Kidney (tissue), 13 donors: ENCODE measurements at regions not wholly inside any gene's neighbourhood (a gene's known extent, or its start where the extent isn't known, plus 50 kb on each side); places are given as distances from the start of the nearest gene placed in this dataset.
A peak's percentile ranks its signal among the peaks of the same experiment; 100 is the strongest.

Experiments used
- DNase-seq, 5 donors: peaks; one replicate each; pipeline ENCODE4 v3.0.0-alpha.2; 2013 to 2020
- FAIRE-seq: peaks from 2 replicates; lab custom pipeline; 2012; peaks lifted over from hg19 to GRCh38; lab: Jason Lieb, UNC
- H3K27ac ChIP-seq, 2 donors: one replicate each; pipeline ENCODE4 v1.7.0; 2013; ENCODE audit warnings: low read depth in 2 of 2, low read length in 2 of 2, inconsistent platforms in 1 of 2
- H3K27me3 ChIP-seq: one replicate; pipeline ENCODE4 v1.7.1; 2013; ENCODE audit warnings: low read length, inconsistent platforms; ENCODE audit not compliant: control insufficient read depth, insufficient read depth
- H3K36me3 ChIP-seq, 3 donors: one replicate each; pipeline versions ENCODE4 v1.7.0 to v1.7.1; 2013; ENCODE audit warnings: low read length in 3 of 3, control low read depth in 1 of 3, inconsistent platforms in 1 of 3; ENCODE audit not compliant: insufficient read depth in 3 of 3, control insufficient read depth in 2 of 3
- H3K4me1 ChIP-seq, 3 donors: one replicate each; pipeline versions ENCODE4 v1.7.0 to v1.7.1; 2013; ENCODE audit warnings: low read length in 3 of 3, inconsistent platforms in 1 of 3, low read depth in 1 of 3; ENCODE audit not compliant: control insufficient read depth in 2 of 3, insufficient read depth in 2 of 3
- H3K4me3 ChIP-seq, 3 donors: one replicate each; pipeline versions ENCODE4 v1.7.0 to v1.8.1; 2013; ENCODE audit warnings: low read length in 3 of 3, control low read depth in 1 of 3, inconsistent platforms in 1 of 3
- H3K9ac ChIP-seq, 3 donors: one replicate each; pipeline versions ENCODE4 v1.7.0 to v1.7.1; 2013; ENCODE audit warnings: low read length in 3 of 3, control low read depth in 1 of 3, inconsistent platforms in 1 of 3
- H3K9me3 ChIP-seq, 3 donors: one replicate each; pipeline versions ENCODE4 v1.7.0 to v1.7.1; 2013; ENCODE audit warnings: low read length in 3 of 3, control low read depth in 1 of 3, inconsistent platforms in 1 of 3; ENCODE audit not compliant: control insufficient read depth in 2 of 3, insufficient read depth in 1 of 3
- intact Hi-C: fragments of 100-400 bp; cut with DNase I; formaldehyde crosslinking; loops from one replicate; pipeline ENCODE4 v1.11.1; 2022
- TF ChIP-seq, protein P1 (sequence below): IDR thresholded peaks from 3 replicates; pipeline ENCODE4 v1.5.1; 2012; ENCODE audit warnings: mild to moderate bottlenecking, moderate library complexity, borderline replicate concordance; ENCODE audit not compliant: insufficient read depth; ENCODE audit errors: extremely low read depth
- donor health status: control.
- donor health status: control.
- donor health status: control.
- donor health status: control.
- donor health status: control.
- donor health status: DM: yes; HTN: yes; CAD: no.
- donor health status: Normal renal cell carcinoma (clear cell type).

- no peak for FAIRE-seq
- TF ChIP-seq, protein P1, sequence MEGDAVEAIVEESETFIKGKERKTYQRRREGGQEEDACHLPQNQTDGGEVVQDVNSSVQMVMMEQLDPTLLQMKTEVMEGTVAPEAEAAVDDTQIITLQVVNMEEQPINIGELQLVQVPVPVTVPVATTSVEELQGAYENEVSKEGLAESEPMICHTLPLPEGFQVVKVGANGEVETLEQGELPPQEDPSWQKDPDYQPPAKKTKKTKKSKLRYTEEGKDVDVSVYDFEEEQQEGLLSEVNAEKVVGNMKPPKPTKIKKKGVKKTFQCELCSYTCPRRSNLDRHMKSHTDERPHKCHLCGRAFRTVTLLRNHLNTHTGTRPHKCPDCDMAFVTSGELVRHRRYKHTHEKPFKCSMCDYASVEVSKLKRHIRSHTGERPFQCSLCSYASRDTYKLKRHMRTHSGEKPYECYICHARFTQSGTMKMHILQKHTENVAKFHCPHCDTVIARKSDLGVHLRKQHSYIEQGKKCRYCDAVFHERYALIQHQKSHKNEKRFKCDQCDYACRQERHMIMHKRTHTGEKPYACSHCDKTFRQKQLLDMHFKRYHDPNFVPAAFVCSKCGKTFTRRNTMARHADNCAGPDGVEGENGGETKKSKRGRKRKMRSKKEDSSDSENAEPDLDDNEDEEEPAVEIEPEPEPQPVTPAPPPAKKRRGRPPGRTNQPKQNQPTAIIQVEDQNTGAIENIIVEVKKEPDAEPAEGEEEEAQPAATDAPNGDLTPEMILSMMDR: no peak
These were observed 769.4 kb upstream of the USP15 start for GRCh38 chr12:61490526-61491498.

DNA sequence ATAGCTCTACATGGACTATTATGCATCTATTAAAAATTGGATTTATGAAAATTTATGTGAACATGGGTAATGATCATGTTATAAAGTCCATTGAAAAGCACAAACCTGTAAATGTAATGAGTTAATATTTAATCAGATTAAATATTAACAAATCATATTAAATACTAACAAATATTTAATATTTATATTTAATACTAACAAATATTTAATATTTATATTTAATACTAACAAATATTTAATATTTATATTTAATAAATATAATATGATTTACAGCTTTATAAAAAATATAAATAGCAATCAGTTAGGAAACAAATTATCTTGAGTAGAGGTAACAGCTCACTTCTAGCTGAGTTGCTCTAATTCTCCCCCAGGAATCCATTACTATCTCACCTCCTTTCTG is 758.0 kb upstream of the USP15 start:
- peak; percentile 98 for FAIRE-seq

More at GRCh38 chr12:61490526-61491498, 769.4 kb upstream of the USP15 start:
- Histone ChIP-seq H3K36me3 (no peaks in the 10 kb centered on the region), H3K9ac (no peak overlapping the region), H3K4me1 (no peaks in the 10 kb centered on the region), H3K27me3 (no peaks in the 10 kb centered on the region), H3K9me3 (no peaks in the 10 kb centered on the region), H3K27ac (no peak overlapping the region), H3K4me3 (no peak overlapping the region)
- intact Hi-C loops: no loop called here
- DNase-seq: no peak

DNA sequence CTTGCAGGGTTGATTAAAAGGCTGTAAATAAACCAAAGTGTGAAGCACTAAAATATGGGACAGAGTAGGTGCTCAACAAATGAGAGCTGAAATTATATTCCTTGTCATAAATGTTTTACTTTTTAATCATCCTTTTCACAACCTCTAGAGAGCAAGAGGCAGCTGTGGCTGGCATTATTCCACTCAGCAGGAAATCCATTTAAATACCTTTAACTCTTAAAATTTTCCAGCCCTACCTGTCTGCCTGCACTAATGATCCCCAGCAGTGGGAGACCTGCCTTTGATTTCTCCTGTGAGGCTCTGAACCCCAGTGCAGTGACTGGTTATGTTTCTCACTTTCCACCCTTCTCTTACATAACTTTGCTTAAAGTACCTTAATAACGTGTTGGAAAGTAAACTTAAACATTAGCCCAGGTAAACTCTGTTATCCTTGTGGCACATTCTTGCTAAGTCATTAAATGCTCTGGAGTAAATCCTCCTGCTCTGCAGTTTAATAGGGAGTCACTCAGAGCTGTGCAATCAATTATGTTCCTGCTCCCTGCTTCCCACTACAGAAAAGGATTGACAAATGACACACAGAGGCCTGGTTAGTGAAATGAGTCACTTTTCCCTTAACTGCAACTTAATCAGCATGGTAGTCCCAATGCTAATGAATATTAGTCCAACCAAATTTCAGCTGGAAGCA is 755.7 kb upstream of the USP15 start:
- Histone ChIP-seq H3K4me3 (no peak overlapping the region), H3K27ac (no peak overlapping the region), H3K9ac (no peak overlapping the region), H3K9me3 (no peaks in the 10 kb centered on the region), H3K36me3 (no peaks in the 10 kb centered on the region), H3K27me3 (no peaks in the 10 kb centered on the region), H3K4me1 (no peaks in the 10 kb centered on the region)
- peak in 3 of 5 donors; percentile 10 to 67 (median 55) for DNase-seq
- TF ChIP-seq, protein P1: no peak
- no peak for FAIRE-seq
- intact Hi-C loops: no loop called here

More for the DNA sequence above, 758.0 kb upstream of the USP15 start:
- no peaks in the 10 kb centered on the region for H3K36me3 ChIP-seq
- H3K27me3 ChIP-seq: no peaks in the 10 kb centered on the region
- intact Hi-C loops: no loop called here
- TF ChIP-seq, protein P1: no peak
- no peaks in the 10 kb centered on the region for H3K4me1 ChIP-seq
- no peak overlapping the region for H3K4me3 ChIP-seq
- no peak for DNase-seq
- no peak overlapping the region for H3K27ac ChIP-seq
- no peaks in the 10 kb centered on the region for H3K9me3 ChIP-seq
- no peak overlapping the region for H3K9ac ChIP-seq
